ENCODE measurements at regions not wholly inside any gene's neighbourhood (a gene's known extent, or its start where the extent isn't known, plus 50 kb on each side); places are given as distances from the start of the nearest gene placed in this dataset.

DNA sequence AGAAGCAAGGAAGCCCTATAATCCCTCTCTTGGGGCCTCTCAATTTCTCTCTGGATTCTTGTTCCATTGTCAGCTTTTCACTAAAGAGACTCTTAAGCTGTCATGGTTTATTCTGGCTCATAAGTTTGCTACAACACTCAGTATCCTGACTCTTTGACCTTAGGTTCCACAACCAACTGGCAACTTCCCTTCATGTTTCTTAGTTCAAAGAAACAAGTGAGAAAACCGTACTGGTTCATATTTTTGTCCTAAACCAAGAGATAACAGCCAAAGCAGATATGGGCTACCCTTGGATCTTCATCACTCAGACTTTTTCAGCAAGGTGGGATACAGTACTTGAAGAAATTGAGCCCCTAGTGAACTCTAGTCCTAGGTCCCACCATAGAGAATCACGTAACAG, 109.9 kb upstream of the CRIM1 start:
- TF ChIP-seq, protein P1, sequence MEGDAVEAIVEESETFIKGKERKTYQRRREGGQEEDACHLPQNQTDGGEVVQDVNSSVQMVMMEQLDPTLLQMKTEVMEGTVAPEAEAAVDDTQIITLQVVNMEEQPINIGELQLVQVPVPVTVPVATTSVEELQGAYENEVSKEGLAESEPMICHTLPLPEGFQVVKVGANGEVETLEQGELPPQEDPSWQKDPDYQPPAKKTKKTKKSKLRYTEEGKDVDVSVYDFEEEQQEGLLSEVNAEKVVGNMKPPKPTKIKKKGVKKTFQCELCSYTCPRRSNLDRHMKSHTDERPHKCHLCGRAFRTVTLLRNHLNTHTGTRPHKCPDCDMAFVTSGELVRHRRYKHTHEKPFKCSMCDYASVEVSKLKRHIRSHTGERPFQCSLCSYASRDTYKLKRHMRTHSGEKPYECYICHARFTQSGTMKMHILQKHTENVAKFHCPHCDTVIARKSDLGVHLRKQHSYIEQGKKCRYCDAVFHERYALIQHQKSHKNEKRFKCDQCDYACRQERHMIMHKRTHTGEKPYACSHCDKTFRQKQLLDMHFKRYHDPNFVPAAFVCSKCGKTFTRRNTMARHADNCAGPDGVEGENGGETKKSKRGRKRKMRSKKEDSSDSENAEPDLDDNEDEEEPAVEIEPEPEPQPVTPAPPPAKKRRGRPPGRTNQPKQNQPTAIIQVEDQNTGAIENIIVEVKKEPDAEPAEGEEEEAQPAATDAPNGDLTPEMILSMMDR (IDR thresholded peaks at IDR 0.05) = no peak
- TF ChIP-seq POLR2A (IDR thresholded peaks at IDR 0.05) = no peak
